ENCODE measurements at regions not wholly inside any gene's neighbourhood (a gene's known extent, or its start where the extent isn't known, plus 50 kb on each side); places are given as distances from the start of the nearest gene placed in this dataset.

DNA sequence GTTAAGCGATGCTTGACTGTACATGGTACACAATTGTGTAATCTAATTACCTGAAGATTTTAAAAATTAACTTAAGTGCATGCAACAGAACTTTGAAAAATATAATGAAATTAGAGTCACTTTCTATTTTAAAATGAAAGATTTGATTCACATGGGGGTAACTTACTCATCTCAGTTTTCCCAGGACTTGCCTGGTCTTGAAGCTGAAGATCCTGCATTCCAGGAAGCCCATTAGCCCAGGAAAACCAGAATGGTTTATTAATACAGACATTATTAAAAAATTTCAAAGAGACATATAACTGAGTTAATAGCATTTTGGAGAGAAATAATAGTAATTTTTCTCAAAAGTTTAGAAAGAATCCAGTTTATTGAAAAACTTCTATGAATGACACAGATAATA is 190.6 kb downstream of the SIM1 start:
- H3K36me3 ChIP-seq (ENCODE audit: control insufficient read depth in 2 of 2, insufficient read depth in 2 of 2, low read length in 1 of 2) = no peaks in the 10 kb centered on the region
- no peak for DNase-seq (ENCODE audit: low read depth in 6 of 9, low spot score in 9 of 9)
- no peaks in the 10 kb centered on the region for H3K9me3 ChIP-seq (ENCODE audit: control insufficient read depth in 2 of 2, insufficient read depth in 1 of 2, low read length in 1 of 2)
- H3K27me3 ChIP-seq (ENCODE audit: control insufficient read depth in 2 of 2, insufficient read depth in 1 of 2, low read length in 1 of 2) = no peaks in the 10 kb centered on the region
- H3K4me1 ChIP-seq (ENCODE audit: control insufficient read depth in 2 of 2, insufficient read depth in 2 of 2, low read length in 2 of 2) = no peaks in the 10 kb centered on the region
- H3K4me3 ChIP-seq (ENCODE audit: low read length in 2 of 2) = no peak overlapping the region
- no peak overlapping the region for H3K27ac ChIP-seq (ENCODE audit: low read depth in 1 of 2, low read length in 1 of 2)
- 97% methylated on average over 1 of the region's 1 CpG for WGBS

DNA sequence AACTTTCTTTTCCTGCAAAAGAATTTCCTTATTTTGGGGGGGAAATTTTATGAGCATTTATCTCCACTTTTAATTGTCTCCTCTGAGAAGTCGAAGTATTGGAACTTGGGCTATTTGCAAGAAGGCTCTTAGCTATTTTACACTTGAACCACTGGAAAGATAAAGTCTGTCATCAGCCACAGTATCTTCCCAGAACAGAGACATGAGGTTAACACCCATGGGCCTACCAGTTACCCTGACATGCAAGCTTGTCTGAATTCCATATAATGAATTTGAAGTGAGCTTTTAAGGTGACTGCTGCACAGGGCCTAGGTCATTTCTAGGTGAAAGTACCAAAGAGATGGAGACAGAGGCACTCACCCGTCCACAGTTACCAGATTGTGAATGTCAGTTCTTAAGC is 193.1 kb downstream of the SIM1 start:
- WGBS = 96% methylated on average over 2 of the region's 2 CpGs
- no peaks in the 10 kb centered on the region for H3K36me3 ChIP-seq (ENCODE audit: control insufficient read depth in 2 of 2, insufficient read depth in 2 of 2, low read length in 1 of 2)

DNA sequence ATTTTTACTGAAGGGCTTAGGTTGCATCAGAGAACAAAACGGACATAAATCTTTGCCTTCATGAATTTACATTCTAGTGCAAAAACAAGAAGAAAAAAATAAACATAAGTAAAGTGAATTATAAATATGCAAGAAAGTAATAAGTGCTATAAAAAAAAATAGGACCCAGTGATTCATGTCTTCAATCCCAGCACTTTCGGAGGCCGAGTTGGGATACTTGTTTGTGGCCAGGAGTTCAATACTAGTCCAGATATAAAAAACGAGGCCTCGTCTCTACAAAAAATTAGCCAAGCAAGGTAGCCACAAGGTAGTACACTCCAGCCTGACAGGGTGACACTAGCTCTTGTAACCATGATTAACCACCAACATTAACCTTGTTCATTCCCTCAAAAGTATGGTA is 193.5 kb downstream of the SIM1 start:
- H3K36me3 ChIP-seq (ENCODE audit: control insufficient read depth in 2 of 2, insufficient read depth in 2 of 2, low read length in 1 of 2) = no peaks in the 10 kb centered on the region
- no peak overlapping the region for H3K27ac ChIP-seq (ENCODE audit: low read depth in 1 of 2, low read length in 1 of 2)
- H3K4me1 ChIP-seq (ENCODE audit: control insufficient read depth in 2 of 2, insufficient read depth in 2 of 2, low read length in 2 of 2) = no peaks in the 10 kb centered on the region
- no peaks in the 10 kb centered on the region for H3K9me3 ChIP-seq (ENCODE audit: control insufficient read depth in 2 of 2, insufficient read depth in 1 of 2, low read length in 1 of 2)
- no peak for DNase-seq (ENCODE audit: low read depth in 6 of 9, low spot score in 9 of 9)
- H3K4me3 ChIP-seq (ENCODE audit: low read length in 2 of 2) = no peak overlapping the region
- WGBS = 95% methylated on average over 5 of the region's 5 CpGs
- no peaks in the 10 kb centered on the region for H3K27me3 ChIP-seq (ENCODE audit: control insufficient read depth in 2 of 2, insufficient read depth in 1 of 2, low read length in 1 of 2)

More for the DNA sequence above, 193.1 kb downstream of the SIM1 start:
- H3K4me1 ChIP-seq (ENCODE audit: control insufficient read depth in 2 of 2, insufficient read depth in 2 of 2, low read length in 2 of 2) = no peaks in the 10 kb centered on the region
- no peak overlapping the region for H3K27ac ChIP-seq (ENCODE audit: low read depth in 1 of 2, low read length in 1 of 2)
- DNase-seq (ENCODE audit: low read depth in 6 of 9, low spot score in 9 of 9) = no peak
- H3K27me3 ChIP-seq (ENCODE audit: control insufficient read depth in 2 of 2, insufficient read depth in 1 of 2, low read length in 1 of 2) = no peaks in the 10 kb centered on the region
- H3K4me3 ChIP-seq (ENCODE audit: low read length in 2 of 2) = no peak overlapping the region
- H3K9me3 ChIP-seq (ENCODE audit: control insufficient read depth in 2 of 2, insufficient read depth in 1 of 2, low read length in 1 of 2) = no peaks in the 10 kb centered on the region

DNA sequence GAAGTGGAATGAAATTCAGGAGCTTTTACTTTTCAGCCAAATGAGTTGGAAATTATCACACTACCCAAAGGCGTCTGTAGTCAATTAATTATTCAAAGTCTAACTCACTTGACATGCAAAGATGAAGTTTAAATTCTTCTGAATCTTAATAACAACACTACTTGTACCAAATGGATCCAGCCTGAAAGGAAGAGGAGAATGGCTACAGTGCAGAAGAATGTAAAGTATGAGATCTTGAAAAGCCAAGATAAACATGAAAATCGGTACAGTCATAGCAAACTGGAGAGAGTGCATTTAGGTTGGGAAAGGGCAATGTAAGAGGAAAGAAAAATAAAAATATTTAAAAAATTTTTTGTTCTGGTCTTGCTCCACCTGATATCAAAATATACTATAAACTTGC is 195.5 kb downstream of the SIM1 start:
- WGBS = 93% methylated on average over 2 of the region's 2 CpGs
- DNase-seq (ENCODE audit: low read depth in 6 of 9, low spot score in 9 of 9) = no peak
- Histone ChIP-seq H3K4me3 (ENCODE audit: low read length in 2 of 2) (no peak overlapping the region), H3K27ac (ENCODE audit: low read depth in 1 of 2, low read length in 1 of 2) (no peak overlapping the region), H3K36me3 (ENCODE audit: control insufficient read depth in 2 of 2, insufficient read depth in 2 of 2, low read length in 1 of 2) (no peaks in the 10 kb centered on the region), H3K27me3 (ENCODE audit: control insufficient read depth in 2 of 2, insufficient read depth in 1 of 2, low read length in 1 of 2) (no peaks in the 10 kb centered on the region), H3K9me3 (ENCODE audit: control insufficient read depth in 2 of 2, insufficient read depth in 1 of 2, low read length in 1 of 2) (no peaks in the 10 kb centered on the region), H3K4me1 (ENCODE audit: control insufficient read depth in 2 of 2, insufficient read depth in 2 of 2, low read length in 2 of 2) (no peaks in the 10 kb centered on the region)

DNA sequence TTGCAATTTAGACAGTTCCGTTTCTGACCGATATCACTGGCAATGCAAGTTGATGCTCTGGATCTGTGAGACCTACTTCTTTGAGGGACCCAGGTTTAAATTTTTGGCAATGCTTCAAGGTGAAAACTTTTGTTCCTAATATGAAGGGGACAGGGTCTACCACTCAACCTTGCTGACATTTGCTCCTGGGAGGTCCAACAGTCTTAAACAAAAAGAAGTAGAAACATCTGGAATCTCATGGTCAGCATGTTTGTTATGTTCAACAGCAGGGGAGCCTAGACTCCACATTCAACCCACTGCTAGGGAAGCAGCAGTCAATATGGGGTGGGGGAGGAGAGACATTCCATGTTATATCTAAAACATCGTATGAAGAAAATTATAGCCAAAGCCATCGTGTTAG is 196.4 kb downstream of the SIM1 start:
- Histone ChIP-seq H3K9me3 (ENCODE audit: control insufficient read depth in 2 of 2, insufficient read depth in 1 of 2, low read length in 1 of 2) (no peaks in the 10 kb centered on the region), H3K4me1 (ENCODE audit: control insufficient read depth in 2 of 2, insufficient read depth in 2 of 2, low read length in 2 of 2) (no peaks in the 10 kb centered on the region), H3K27ac (ENCODE audit: low read depth in 1 of 2, low read length in 1 of 2) (no peak overlapping the region), H3K36me3 (ENCODE audit: control insufficient read depth in 2 of 2, insufficient read depth in 2 of 2, low read length in 1 of 2) (no peaks in the 10 kb centered on the region), H3K4me3 (ENCODE audit: low read length in 2 of 2) (no peak overlapping the region), H3K27me3 (ENCODE audit: control insufficient read depth in 2 of 2, insufficient read depth in 1 of 2, low read length in 1 of 2) (no peaks in the 10 kb centered on the region)
- no peak for DNase-seq (ENCODE audit: low read depth in 6 of 9, low spot score in 9 of 9)
- 95% methylated on average over 4 of the region's 4 CpGs for WGBS

DNA sequence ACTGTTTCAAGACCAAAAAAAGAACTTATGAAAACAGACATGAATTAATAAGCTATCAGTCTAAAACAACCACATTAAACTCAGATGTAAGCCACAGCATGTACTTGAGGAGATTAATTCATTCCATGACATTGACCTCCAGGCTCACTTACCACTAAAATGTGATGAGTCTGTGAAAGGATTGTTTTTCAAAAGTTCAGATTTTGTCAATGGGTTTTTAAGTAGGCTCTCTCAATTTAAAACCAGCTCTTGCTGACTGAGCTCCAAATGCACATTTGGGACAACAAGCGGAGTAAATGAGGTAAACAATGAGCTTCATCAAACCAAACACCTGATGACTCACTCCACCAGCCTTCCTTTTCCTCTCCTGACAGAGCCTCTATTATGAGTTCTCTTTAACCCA is 197.0 kb downstream of the SIM1 start:
- no peaks in the 10 kb centered on the region for H3K9me3 ChIP-seq (ENCODE audit: control insufficient read depth in 2 of 2, insufficient read depth in 1 of 2, low read length in 1 of 2)
- H3K36me3 ChIP-seq (ENCODE audit: control insufficient read depth in 2 of 2, insufficient read depth in 2 of 2, low read length in 1 of 2) = no peaks in the 10 kb centered on the region
- no peaks in the 10 kb centered on the region for H3K4me1 ChIP-seq (ENCODE audit: control insufficient read depth in 2 of 2, insufficient read depth in 2 of 2, low read length in 2 of 2)
- no peak for DNase-seq (ENCODE audit: low read depth in 6 of 9, low spot score in 9 of 9)
- H3K27ac ChIP-seq (ENCODE audit: low read depth in 1 of 2, low read length in 1 of 2) = no peak overlapping the region
- WGBS = 100% methylated on average over 1 of the region's 1 CpG
- H3K27me3 ChIP-seq (ENCODE audit: control insufficient read depth in 2 of 2, insufficient read depth in 1 of 2, low read length in 1 of 2) = no peaks in the 10 kb centered on the region
- no peak overlapping the region for H3K4me3 ChIP-seq (ENCODE audit: low read length in 2 of 2)

DNA sequence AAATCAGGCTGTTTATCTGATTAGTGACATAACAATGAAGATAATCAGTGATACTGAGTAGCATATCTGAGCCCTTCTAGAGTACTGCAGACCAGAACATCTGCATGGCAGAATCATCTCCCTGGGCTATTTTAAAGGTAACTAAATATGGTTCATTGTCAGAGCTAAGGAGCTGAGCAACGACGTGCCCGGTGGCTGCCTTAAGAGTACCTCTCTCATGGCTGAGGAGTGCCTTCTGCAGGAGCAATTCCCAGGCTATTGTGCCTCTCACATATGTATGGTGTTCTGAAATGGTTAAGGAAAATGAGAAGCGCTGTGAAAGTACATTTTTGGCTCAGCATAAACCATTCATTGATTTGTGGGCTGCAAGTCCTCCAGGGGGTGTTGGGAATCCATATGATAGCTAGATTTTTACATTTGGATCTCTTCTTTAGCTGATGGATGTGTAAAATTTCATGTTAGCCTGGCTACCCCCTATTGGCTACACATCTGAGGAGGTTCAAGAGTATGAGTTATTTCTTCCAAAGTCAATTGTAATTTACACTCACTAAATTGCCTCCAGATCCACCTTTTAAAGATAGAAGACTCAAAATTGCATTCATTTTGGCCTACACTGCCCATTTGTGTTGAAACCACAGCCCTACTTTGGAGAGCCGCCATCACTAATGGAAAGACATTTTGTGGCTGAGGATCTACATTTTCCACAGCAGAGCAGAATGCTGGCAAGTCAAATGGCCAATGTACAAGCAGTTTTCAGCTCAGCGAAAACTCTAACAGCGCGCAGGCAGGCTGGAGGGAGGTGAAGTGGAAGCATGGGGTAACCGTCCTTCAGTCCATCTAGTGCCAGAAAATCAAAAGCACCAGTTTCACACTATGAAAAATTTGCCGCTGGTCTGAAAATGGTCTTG is 198.0 kb downstream of the SIM1 start:
- WGBS = 91% methylated on average over 10 of the region's 10 CpGs
- no peak overlapping the region for H3K4me3 ChIP-seq (ENCODE audit: low read length in 2 of 2)
- H3K27ac ChIP-seq (ENCODE audit: low read depth in 1 of 2, low read length in 1 of 2) = no peak overlapping the region
- no peak for DNase-seq (ENCODE audit: low read depth in 6 of 9, low spot score in 9 of 9)
- no peaks in the 10 kb centered on the region for H3K4me1 ChIP-seq (ENCODE audit: control insufficient read depth in 2 of 2, insufficient read depth in 2 of 2, low read length in 2 of 2)
- H3K27me3 ChIP-seq (ENCODE audit: control insufficient read depth in 2 of 2, insufficient read depth in 1 of 2, low read length in 1 of 2) = no peaks in the 10 kb centered on the region
- H3K36me3 ChIP-seq (ENCODE audit: control insufficient read depth in 2 of 2, insufficient read depth in 2 of 2, low read length in 1 of 2) = no peaks in the 10 kb centered on the region
- no peaks in the 10 kb centered on the region for H3K9me3 ChIP-seq (ENCODE audit: control insufficient read depth in 2 of 2, insufficient read depth in 1 of 2, low read length in 1 of 2)

DNA sequence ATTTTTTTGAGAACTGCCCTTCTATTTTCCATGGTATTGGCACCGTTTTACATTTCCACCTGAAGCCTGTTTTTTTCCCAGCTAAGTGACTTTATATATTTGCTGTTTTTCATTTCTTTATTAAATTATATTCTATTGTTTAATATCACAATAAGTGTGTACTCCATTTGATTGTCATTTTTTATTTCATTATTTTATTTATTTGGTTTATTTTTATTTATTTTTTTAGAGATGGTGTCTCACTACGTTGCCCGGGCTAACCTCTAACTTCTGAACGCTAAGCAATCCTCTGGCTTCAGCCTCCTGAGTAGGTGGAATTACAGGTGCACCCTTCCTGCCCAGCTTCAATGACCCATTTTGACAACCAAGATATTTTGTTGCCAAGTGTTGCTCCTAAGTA is 202.6 kb downstream of the SIM1 start:
- no peaks in the 10 kb centered on the region for H3K36me3 ChIP-seq (ENCODE audit: control insufficient read depth in 2 of 2, insufficient read depth in 2 of 2, low read length in 1 of 2)
- no peak overlapping the region for H3K4me3 ChIP-seq (ENCODE audit: low read length in 2 of 2)
- no peaks in the 10 kb centered on the region for H3K9me3 ChIP-seq (ENCODE audit: control insufficient read depth in 2 of 2, insufficient read depth in 1 of 2, low read length in 1 of 2)
- no peak overlapping the region for H3K27ac ChIP-seq (ENCODE audit: low read depth in 1 of 2, low read length in 1 of 2)
- no peaks in the 10 kb centered on the region for H3K27me3 ChIP-seq (ENCODE audit: control insufficient read depth in 2 of 2, insufficient read depth in 1 of 2, low read length in 1 of 2)
- WGBS = 95% methylated on average over 4 of the region's 4 CpGs
- DNase-seq (ENCODE audit: low read depth in 6 of 9, low spot score in 9 of 9) = no peak
- no peaks in the 10 kb centered on the region for H3K4me1 ChIP-seq (ENCODE audit: control insufficient read depth in 2 of 2, insufficient read depth in 2 of 2, low read length in 2 of 2)

DNA sequence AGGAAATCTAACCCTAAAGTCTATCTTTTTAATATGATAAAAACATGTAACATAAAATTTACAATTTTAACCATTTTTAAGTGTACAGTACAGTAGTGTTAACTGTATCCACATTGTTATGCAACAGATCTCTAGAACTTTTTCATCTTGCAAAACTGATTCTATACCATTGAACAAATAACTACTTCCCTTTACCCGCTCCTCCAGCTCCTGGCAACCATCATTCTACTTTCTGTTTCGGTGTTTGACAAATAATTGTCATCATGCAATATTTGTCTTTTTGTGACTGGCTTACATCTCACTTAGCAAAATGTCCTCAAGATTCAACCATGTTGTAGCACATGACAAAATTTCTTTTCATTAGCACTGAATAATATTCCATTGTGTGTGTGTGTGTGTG is 203.2 kb downstream of the SIM1 start:
- no peak for DNase-seq (ENCODE audit: low read depth in 6 of 9, low spot score in 9 of 9)
- Histone ChIP-seq H3K36me3 (ENCODE audit: control insufficient read depth in 2 of 2, insufficient read depth in 2 of 2, low read length in 1 of 2) (no peaks in the 10 kb centered on the region), H3K27me3 (ENCODE audit: control insufficient read depth in 2 of 2, insufficient read depth in 1 of 2, low read length in 1 of 2) (no peaks in the 10 kb centered on the region), H3K27ac (ENCODE audit: low read depth in 1 of 2, low read length in 1 of 2) (no peak overlapping the region), H3K9me3 (ENCODE audit: control insufficient read depth in 2 of 2, insufficient read depth in 1 of 2, low read length in 1 of 2) (no peaks in the 10 kb centered on the region), H3K4me3 (ENCODE audit: low read length in 2 of 2) (no peak overlapping the region), H3K4me1 (ENCODE audit: control insufficient read depth in 2 of 2, insufficient read depth in 2 of 2, low read length in 2 of 2) (no peaks in the 10 kb centered on the region)
- WGBS = 92% methylated on average over 2 of the region's 2 CpGs

Measured in thymus (tissue), 11 donors.